ENCODE measurements at regions not wholly inside any gene's neighbourhood (a gene's known extent, or its start where the extent isn't known, plus 50 kb on each side); places are given as distances from the start of the nearest gene placed in this dataset.

DNA sequence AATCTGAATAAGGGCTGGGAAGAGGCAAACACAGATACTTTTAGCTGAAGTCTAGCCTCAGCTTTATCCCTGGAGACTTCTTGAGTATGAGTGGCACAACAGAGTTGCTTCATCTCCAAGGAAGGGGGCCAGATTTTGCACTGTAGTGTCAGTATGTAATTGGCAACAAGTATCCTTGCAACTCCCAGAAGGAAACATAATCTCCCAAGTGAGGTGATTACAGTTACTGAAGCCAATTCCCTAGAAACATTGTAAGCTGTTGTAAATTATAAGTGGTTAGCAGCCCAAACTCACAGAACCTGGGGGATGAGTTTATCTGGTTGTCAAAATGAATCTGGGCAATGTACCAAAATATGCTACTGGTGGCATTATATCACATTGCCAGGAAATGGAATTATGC lies 2065.7 kb upstream of the PCDH20 start:
- TF ChIP-seq, protein P1, sequence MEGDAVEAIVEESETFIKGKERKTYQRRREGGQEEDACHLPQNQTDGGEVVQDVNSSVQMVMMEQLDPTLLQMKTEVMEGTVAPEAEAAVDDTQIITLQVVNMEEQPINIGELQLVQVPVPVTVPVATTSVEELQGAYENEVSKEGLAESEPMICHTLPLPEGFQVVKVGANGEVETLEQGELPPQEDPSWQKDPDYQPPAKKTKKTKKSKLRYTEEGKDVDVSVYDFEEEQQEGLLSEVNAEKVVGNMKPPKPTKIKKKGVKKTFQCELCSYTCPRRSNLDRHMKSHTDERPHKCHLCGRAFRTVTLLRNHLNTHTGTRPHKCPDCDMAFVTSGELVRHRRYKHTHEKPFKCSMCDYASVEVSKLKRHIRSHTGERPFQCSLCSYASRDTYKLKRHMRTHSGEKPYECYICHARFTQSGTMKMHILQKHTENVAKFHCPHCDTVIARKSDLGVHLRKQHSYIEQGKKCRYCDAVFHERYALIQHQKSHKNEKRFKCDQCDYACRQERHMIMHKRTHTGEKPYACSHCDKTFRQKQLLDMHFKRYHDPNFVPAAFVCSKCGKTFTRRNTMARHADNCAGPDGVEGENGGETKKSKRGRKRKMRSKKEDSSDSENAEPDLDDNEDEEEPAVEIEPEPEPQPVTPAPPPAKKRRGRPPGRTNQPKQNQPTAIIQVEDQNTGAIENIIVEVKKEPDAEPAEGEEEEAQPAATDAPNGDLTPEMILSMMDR (IDR thresholded peaks at IDR 0.05) = no peak
- TF ChIP-seq POLR2A (IDR thresholded peaks at IDR 0.05) = no peak

Measured in ovary (tissue), 3 donors.